ENCODE measurements at regions not wholly inside any gene's neighbourhood (a gene's known extent, or its start where the extent isn't known, plus 50 kb on each side); places are given as distances from the start of the nearest gene placed in this dataset.
A peak's percentile ranks its signal among the peaks of the same experiment; 100 is the strongest.

DNA sequence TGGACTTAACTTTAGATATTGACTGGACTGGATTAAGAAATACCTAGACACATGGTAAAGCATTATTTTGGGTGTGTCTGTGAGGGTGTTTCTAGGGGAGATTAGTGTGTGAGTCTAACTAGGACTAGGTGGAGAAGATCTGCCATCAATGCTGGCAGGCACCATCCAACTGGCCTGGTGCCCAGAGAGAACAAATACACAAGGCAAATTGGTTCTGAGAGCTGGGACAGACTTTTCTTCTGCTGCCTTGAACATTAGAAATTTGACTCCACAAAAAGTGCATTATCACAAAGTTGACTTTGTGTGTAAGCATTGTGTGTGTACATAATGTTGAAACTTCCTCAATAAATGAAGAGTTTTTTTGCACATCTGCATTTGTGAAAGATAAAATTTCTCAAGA lies 522.1 kb downstream of the SUCLA2 start:
- ATAC-seq (peak; percentile 39), DNase-seq (peak; percentile 41)
- intact Hi-C loops (cut with micrococcal nuclease) = no loop called here

DNA sequence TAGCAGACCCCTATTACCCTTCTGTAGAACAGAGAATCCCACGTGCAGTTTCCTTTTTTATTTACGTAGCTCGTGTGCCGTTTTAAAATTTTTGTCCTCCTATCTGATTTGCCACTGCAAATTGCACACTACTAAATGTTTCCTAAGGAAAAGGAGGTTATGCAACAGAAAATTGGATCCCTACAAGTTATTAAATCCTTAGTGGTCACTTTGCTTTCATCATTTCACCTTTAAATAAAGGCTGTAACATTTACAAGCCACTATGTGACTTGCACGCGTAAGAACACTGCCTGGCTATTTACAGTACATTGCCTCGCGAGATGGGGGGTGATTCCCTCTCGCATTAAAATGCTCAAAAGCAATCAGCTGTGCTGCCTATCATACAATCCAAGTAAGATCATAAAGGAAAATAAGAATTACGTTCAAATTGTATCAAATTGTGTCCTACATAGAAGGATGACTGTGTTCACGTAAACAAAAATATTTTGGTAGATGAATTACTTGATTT lies 525.6 kb downstream of the SUCLA2 start:
- DNase-seq = no peak
- no peak for ATAC-seq
- intact Hi-C loops (cut with micrococcal nuclease) = no loop called here

DNA sequence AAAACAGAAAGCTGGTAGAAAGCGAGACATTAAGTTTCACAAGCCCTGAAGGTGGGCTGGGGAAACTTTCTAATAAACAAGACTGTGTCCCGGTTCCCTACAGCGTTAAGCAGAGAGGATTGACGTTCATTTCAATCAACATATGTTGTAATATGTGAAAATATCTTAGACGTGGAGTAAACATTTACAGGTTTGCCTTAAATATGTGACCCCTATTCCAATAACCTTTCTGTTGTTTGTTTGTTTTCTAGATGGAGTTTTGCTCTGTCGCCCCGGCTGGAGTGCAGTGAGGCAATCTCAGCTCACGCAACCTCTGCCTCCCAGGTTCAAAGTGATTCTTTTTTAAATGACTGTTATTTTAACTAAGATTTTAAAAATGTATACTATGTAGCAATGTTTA lies 526.2 kb downstream of the SUCLA2 start:
- intact Hi-C loops (cut with micrococcal nuclease) = no loop called here
- DNase-seq (no peak), ATAC-seq (no peak)

DNA sequence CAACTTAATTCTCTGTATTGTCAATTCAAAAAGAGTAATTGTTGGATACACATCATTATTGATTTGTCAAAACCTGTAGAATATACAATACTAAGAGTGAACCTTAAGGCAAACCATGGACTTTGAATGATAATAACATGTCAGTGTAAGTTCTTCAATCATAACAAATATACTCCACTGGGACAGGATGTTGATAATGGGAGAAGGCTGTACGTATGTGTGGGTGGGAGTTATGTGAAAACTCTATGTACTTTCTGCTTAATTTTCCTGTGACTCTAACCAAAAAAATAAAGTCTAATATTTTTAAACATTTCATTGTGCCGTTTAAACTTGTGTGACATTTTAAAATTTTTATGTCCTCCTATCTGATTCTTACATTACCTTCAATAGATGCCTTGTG lies 526.7 kb downstream of the SUCLA2 start:
- ATAC-seq (no peak), DNase-seq (no peak)
- intact Hi-C loops (cut with micrococcal nuclease) = no loop called here

DNA sequence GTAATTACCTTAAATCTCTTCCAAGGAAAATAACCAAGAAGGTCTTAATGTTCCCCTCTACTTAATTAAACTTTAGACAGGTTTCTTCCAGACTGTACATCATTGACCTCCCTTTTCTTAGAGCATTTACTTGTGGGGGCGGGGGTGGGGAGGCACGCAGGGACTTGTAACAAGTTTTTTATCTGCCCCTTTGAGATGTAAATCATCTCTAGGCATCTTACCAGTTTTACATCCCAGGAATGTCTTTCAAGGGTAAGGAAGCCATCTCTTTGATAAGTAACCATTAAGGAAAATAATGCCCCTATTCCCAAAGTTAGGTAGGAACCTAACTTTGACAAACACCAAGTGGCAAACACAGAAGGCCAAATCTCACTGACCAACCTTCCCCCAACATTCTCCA lies 528.6 kb downstream of the SUCLA2 start:
- DNase-seq = no peak
- no peak for ATAC-seq
- intact Hi-C loops (cut with micrococcal nuclease) = no loop called here

DNA sequence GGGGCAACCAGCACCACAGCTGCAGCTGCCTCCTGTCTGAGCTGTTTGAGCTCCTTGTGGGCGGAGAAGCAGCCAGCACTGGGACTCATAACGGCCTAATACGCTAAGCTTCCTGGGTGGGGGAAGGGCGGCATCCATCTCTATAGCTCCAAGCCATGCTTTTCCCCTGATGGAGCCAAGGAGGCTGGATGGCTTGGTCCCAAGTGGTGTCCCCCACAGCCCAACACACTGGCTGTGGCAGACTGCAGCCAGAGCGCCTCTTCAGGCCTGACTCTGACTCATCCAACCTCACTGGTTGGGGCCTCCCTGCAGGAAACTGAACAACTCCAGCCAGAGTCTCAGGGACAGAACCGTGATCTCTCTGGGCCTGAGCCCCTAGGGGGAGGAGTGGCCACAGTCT lies 537.3 kb downstream of the SUCLA2 start:
- DNase-seq (no peak), ATAC-seq (no peak)
- intact Hi-C loops (cut with micrococcal nuclease) = no loop called here

DNA sequence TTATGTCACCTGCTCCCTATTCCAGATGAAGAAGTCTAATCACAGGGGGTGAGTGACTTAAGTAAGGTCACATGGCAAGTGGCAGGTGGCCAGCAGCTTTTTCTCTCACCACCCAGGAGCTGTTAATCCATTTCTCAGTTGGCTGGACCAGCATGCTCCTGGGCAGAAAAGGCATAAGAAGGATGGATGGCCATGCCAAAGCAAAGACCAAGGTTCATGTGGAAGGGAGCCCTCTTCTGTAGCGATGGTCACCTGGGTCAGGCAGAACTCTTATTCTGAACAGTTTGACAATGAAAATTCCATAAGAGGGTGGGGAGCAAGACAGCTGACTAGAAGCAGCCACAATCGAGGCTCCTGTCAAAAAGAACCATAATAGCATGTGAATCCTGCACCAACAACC lies 538.1 kb downstream of the SUCLA2 start:
- intact Hi-C loops (cut with micrococcal nuclease) = no loop called here

DNA sequence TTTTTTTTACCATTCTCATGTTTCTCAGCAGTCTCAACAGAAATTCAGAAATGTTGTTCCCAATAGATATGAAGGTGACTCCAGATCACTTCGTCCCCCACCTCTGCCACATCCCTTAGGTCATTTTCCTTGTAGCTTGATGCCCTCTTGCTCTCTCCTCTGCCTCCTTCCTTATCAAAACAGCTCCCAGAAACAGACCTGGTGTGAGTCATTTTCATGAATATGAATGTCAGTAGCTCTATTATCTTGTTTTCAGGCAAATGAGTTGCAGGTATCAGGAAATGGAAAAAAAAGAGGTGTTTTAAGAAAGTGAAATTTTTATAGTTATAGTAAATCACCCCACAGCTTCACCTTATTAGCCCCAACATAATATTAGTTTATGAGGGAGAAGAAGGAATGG lies 539.3 kb downstream of the SUCLA2 start:
- DNase-seq = no peak
- intact Hi-C loops (cut with micrococcal nuclease) = no loop called here
- no peak for ATAC-seq

More for the DNA sequence above, 538.1 kb downstream of the SUCLA2 start:
- DNase-seq = no peak
- ATAC-seq = no peak

DNA sequence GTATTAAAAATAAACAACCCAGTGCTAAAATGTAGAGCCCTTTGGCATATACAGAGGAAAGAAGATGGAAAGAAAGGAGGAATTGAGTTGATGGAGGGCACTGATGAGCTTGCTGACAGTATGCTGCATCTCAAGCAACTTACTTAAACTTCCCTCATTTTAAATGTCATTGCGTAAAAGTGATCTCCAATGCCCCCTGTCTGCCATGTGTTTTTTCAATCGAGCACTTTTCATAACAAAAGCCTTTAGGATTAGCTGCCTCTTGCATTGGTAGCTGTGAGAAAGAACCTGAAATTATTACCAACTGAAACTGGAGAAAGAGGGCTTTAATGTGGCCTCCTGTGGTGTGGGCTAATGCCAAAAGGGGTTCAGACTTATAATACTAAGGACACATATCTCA lies 541.6 kb downstream of the SUCLA2 start:
- DNase-seq = no peak
- ATAC-seq = no peak
- intact Hi-C loops (cut with micrococcal nuclease) = no loop called here

DNA sequence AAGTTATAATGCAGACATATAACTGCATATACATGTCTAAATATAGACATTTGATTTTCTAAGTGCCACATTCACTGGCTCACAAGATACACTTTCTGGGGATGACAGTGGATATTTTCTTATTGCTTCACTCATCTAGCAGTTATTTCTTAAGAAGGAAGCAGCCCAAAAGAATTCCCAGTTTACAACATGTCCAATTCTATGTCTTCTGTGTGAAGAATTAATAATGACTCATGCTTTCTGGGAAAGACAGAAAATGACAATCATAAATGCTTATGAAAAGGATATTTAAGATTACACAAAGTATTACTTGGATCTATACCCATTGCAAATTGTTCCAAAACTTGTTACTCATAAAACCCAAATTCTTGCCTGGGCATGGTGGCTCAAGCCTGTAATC lies 543.4 kb downstream of the SUCLA2 start:
- ATAC-seq (no peak), DNase-seq (no peak)
- intact Hi-C loops (cut with micrococcal nuclease) = no loop called here

DNA sequence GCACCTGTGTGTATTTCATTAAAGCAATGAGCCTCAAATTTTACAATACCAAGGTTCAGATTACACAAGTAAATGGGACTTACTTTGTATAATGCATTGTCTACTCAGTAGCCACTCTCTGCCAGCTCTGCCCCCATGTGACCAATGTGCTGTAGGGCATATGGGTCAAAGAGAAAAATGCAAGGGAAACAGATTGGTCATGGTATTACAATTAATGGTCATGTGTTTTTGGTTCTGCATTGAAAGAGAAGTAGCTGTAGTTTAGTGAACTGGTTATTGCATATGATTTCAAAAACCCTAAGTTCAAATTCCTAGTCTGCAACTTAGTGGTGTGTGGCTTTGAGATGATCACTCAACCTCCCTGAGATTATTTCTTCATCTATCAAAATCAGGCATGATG lies 545.4 kb downstream of the SUCLA2 start:
- intact Hi-C loops (cut with micrococcal nuclease) = no loop called here
- ATAC-seq = no peak
- no peak for DNase-seq

DNA sequence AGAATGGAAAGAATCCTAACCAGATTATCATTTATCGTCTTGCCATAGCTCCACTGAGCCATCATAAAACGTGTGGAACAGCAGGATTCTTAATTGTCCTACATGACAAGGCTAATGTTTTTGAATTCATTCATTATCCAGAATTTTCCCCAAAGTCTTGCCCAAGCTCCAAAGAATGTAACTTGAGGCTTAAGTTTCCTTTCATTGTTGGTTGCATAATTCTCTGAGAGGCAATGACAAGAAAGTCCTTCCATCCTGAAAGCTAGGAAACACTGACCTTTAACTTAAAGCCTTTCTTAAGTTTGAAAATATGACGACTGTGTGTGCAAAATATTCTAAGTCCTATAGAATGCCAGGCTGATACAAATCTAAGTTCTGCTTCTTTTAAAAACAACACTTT lies 546.1 kb downstream of the SUCLA2 start:
- no peak for ATAC-seq

DNA sequence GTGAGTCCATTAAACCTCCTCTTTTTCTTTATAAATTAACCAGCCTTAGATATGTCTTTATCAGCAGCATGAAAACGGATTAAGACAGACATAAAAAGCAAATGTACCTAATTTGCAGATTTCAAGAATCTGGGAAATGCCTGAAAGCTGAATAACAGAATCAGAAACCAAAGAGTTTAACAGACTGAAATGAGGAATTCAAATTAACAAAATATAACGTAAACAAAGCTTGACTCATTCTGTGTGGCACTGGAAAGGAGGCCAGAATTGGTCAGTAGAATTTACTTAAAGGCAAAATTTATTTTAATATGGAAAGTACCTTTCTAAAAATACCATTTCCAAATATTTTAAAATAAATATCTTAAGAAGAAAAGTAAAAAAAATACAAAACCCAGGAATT lies 540.6 kb upstream of the HTR2A start:
- ATAC-seq (no peak), DNase-seq (no peak)
- intact Hi-C loops (cut with micrococcal nuclease) = no loop called here

More for the DNA sequence above, 546.1 kb downstream of the SUCLA2 start:
- DNase-seq = no peak
- intact Hi-C loops (cut with micrococcal nuclease) = no loop called here

DNA sequence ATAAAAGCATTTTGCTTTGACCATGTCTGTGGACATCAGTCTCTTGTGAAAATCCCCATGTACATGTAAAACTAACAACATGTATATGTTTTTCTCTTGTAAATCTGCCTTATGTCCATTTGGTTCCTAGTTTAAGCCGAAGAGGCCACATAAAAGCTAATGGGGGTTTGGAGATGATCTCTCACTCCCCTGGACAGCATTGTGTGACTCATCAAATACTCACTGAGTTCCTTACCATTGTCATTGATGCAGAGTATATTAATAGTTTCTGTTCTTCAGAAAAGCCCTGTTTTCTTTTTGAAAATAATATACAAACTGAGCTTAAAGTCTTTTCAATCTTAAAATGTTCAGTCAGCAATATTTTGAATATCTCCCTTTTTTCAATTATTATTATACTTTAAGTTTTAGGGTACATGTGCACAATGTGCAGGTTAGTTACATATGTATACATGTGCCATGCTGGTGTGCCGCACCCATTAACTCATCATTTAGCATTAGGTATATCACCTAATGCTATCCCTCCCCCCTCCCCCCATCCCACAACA lies 536.7 kb upstream of the HTR2A start:
- no peak for ATAC-seq
- intact Hi-C loops (cut with micrococcal nuclease) = no loop called here
- DNase-seq = no peak

DNA sequence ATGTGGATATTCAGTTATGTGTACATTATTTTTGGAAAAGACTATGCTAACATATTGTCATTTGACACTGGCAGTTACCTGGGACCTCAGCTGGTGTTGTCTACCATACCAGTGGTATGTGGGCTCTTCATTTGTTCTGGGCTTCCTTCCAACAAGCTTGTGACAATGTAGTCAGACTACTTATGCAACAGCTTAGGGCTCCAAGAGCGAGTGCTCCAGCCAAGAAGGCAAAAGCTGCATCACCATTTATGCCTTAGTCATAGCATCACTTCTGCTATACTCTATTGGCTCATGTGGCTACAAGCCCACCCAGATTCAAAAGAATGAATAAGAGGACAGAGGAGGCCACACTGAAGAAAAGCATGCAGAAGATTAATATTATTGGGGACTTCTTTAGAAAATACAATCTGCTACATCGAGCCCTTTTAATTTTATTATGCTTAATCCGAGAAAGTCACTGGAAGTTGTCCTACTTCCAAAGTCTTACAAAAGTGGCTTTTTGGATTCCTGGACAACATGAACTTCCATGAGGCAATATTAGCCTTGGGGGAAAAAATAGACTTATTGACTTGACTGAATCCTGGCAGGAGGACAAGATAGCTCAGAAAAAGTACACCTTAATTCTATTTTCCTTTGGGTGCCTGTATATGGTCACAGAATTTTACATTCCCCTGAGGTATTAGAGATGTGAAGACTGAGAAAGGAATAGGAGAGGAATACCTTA lies 529.4 kb upstream of the HTR2A start:
- intact Hi-C loops (cut with micrococcal nuclease) = no loop called here
- DNase-seq = peak; percentile 31
- peak; percentile 98 for ATAC-seq

DNA sequence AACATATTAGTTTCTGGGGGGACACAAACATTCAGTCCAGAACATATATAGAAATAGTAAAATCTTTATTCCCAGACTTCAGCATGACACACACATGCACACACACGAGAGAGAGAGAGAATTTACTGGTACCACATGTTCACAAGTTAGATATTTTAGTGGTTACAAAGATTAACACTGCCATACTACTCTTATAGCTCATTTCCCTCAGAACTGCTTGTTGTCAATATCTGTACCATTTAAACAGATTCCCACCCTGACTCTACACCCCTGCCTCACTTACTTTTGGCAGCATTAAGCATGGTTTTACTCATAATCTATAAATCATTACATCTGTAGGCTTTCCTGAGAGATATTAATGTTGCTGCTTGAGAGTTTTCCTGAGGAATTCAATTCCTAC lies 524.7 kb upstream of the HTR2A start:
- intact Hi-C loops (cut with micrococcal nuclease) = loop anchor here (2.0 kb wide), 1 partner anchor 177 kb away; no protein-coding TSS in a partner anchor
- DNase-seq (no peak), ATAC-seq (no peak)

DNA sequence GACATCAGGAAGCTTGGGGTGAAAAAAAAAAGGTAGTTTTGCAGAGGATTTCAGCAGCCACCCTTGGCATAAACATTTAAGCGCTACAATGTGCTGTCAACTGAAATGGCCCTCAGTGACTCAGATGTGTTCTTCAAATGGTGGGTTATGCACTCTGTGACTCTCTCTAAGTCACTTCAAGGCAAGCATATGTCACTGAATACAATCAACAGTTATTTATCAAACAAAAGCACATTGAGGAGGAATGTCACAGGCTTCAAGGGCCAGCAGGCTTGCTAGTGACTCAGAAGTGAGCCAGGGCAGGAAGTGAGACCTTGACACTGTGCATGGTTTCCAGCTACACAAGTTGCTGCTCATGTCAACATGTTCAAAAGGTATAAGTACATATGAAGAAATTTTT lies 523.7 kb upstream of the HTR2A start:
- DNase-seq (no peak), ATAC-seq (peak; percentile 50)
- intact Hi-C loops (cut with micrococcal nuclease) = loop anchor here (2.0 kb wide), 1 partner anchor 178 kb away; no protein-coding TSS in a partner anchor

DNA sequence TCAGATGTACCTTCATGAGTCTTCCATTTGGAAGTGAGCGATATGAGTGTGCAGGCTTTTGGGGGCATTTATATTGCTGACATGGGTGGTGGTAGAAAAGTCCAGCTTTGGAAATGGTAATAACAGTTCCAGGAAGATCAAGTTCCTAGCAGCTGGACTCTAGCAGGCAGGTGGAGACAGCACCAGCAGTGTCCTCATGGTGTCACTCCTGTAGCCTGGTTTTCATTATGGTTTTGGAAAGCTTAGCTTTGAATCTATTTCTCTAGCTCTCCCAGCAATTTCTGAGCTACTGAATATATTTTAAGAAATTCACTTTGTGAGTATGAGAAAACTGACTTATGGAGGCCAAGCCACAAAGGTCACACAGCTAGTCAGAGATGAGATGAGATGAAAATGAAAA lies 523.2 kb upstream of the HTR2A start:
- peak; percentile 87 for ATAC-seq
- intact Hi-C loops (cut with micrococcal nuclease) = loop anchor here (2.0 kb wide), 1 partner anchor 179 kb away; no protein-coding TSS in a partner anchor
- DNase-seq = no peak

DNA sequence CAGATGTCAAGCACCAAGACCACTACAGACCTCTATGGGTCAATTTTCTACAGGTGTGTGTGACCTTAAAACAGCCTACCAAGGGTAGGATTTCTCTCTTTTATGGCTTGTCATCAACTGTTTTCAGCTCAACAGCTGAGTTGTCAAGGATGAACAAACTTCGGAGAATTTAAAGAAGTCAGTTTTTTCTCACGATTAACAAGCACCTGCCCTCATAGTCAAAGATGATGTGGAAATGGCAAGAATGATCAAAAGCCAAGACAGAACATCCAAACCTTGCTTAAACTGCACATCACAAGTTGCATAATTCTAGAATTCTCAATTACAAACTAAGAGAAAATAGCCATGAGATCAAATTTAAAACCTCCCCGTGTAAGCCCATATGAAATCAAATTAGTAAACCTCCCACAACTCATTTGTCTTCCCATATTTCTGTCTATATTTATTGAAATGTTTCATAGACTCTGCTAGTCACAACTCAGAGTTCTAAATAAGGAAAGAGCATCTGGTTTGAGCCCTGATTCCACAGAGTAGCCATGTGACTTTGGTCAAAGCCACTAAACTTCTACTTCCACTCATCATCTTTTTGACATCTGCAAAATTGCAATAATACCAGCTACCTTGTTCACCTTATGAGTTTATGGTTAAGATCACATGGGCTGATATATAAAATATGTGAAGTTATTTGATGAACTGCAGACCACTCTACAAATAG lies 521.5 kb upstream of the HTR2A start:
- intact Hi-C loops (cut with micrococcal nuclease) = no loop called here
- ATAC-seq (no peak), DNase-seq (no peak)

DNA sequence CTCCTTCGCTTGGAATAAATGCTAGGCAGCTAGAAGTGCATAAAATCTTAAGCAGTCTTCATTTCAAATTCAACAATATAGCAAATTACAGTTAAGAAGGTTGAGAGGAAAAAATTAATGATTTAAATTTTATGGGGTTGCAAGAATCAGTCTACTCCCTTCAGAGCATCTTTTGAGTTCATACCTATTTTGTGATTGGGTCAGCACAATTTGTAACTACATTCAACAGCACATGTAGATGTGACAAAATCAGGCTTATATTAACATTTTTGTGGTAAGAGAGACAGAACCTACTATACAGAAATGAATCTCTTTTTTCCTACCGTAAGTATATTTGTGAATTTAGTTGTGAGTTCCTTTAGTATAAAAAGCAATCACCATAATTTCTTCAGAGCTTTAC lies 520.6 kb upstream of the HTR2A start:
- ATAC-seq = no peak
- intact Hi-C loops (cut with micrococcal nuclease) = no loop called here
- no peak for DNase-seq

All from left ventricle myocardium superior (tissue), 1 donor.